H9 (cell line): ENCODE measurements at regions not wholly inside any gene's neighbourhood (a gene's known extent, or its start where the extent isn't known, plus 50 kb on each side); places are given as distances from the start of the nearest gene placed in this dataset.

Source experiments
- DNase-seq: peaks from one replicate; pipeline ENCODE4 v3.0.0-alpha.2; 2017
- H2AFZ ChIP-seq: one replicate; pipeline ENCODE4 v1.6.1; 2013; ENCODE audit warnings: mild to moderate bottlenecking, low read length, control low read depth, moderate library complexity
- H2AK5ac ChIP-seq: 2 replicates; pipeline ENCODE4 v1.6.1; 2013; ENCODE audit warnings: low read length, control low read depth, mixed read lengths; ENCODE audit not compliant: insufficient read length
- H2BK120ac ChIP-seq: one replicate; pipeline ENCODE4 v1.6.1; 2013; ENCODE audit warnings: low read depth, mild to moderate bottlenecking, low read length, control low read depth, inconsistent platforms; ENCODE audit not compliant: poor library complexity, severe bottlenecking
- H2BK12ac ChIP-seq: 2 replicates; pipeline ENCODE4 v1.6.1; 2013; ENCODE audit warnings: low read length, control low read depth, mixed read lengths, low read depth; ENCODE audit not compliant: insufficient read length
- H2BK15ac ChIP-seq: 2 replicates; pipeline ENCODE4 v1.6.1; 2013; ENCODE audit warnings: low read depth, low read length, control low read depth
- H2BK20ac ChIP-seq: one replicate; pipeline ENCODE4 v1.6.1; 2013; ENCODE audit warnings: low read depth, mild to moderate bottlenecking, low read length, control low read depth, inconsistent platforms; ENCODE audit not compliant: poor library complexity, severe bottlenecking
- H2BK5ac ChIP-seq: 2 replicates; pipeline ENCODE4 v1.6.1; 2013; ENCODE audit warnings: low read length, control low read depth, mixed read lengths; ENCODE audit not compliant: insufficient read length
- H3K14ac ChIP-seq: 2 replicates; pipeline ENCODE4 v1.6.1; 2013; ENCODE audit warnings: low read length, control low read depth; ENCODE audit not compliant: insufficient read depth
- H3K18ac ChIP-seq: 2 replicates; pipeline ENCODE4 v1.6.1; 2013; ENCODE audit warnings: low read depth, mild to moderate bottlenecking, mixed read lengths, low read length, control low read depth; ENCODE audit not compliant: insufficient read length
- H3K23ac ChIP-seq: 2 replicates; pipeline ENCODE4 v1.6.1; 2013; ENCODE audit warnings: low read length, control low read depth, mixed read lengths, low read depth; ENCODE audit not compliant: insufficient read length
- H3K23me2 ChIP-seq: 2 replicates; pipeline ENCODE4 v1.6.1; 2013; ENCODE audit warnings: low read depth, mild to moderate bottlenecking, mixed read lengths, low read length, control low read depth; ENCODE audit not compliant: insufficient read length, poor library complexity, severe bottlenecking
- H3K27ac ChIP-seq: 2 replicates; pipeline ENCODE4 v1.5.1; 2013; ENCODE audit warnings: low read length, control low read depth, mixed read lengths, low read depth; ENCODE audit not compliant: insufficient read length
- H3K27me3 ChIP-seq: 2 replicates; pipeline ENCODE4 v1.6.1; 2013; ENCODE audit warnings: low read length, control low read depth, inconsistent platforms; ENCODE audit not compliant: insufficient read depth
- H3K4ac ChIP-seq: 2 replicates; pipeline ENCODE4 v1.6.1; 2013; ENCODE audit warnings: low read depth, mild to moderate bottlenecking, control low read depth, inconsistent platforms, low read length, moderate library complexity
- H3K4me1 ChIP-seq: 2 replicates; pipeline ENCODE4 v1.6.1; 2013; ENCODE audit warnings: low read length, control low read depth, inconsistent platforms; ENCODE audit not compliant: insufficient read depth
- H3K4me2 ChIP-seq: 2 replicates; pipeline ENCODE4 v1.6.1; 2013; ENCODE audit warnings: low read length, control low read depth, mixed read lengths; ENCODE audit not compliant: insufficient read length, insufficient read depth
- H3K56ac ChIP-seq: 2 replicates; pipeline ENCODE4 v1.6.1; 2013; ENCODE audit warnings: low read depth, mild to moderate bottlenecking, mixed read lengths, low read length, control low read depth; ENCODE audit not compliant: insufficient read length
- H3K79me1 ChIP-seq: 2 replicates; pipeline ENCODE4 v1.6.1; 2013; ENCODE audit warnings: low read depth, mild to moderate bottlenecking, moderate library complexity, low read length, control low read depth, inconsistent platforms; ENCODE audit not compliant: insufficient read depth, poor library complexity, severe bottlenecking
- H3K79me2 ChIP-seq: 2 replicates; pipeline ENCODE4 v1.6.1; 2013; ENCODE audit warnings: low read length, control low read depth, inconsistent platforms; ENCODE audit not compliant: insufficient read depth
- H3K9ac ChIP-seq: 2 replicates; pipeline ENCODE4 v1.6.1; 2013; ENCODE audit warnings: low read length, control low read depth, mixed read lengths; ENCODE audit not compliant: insufficient read length; ENCODE audit errors: extremely low read depth
- H3K9me3 ChIP-seq: one replicate; pipeline ENCODE4 v1.6.1; 2013; ENCODE audit warnings: low read depth, low read length, inconsistent platforms; ENCODE audit not compliant: control insufficient read depth
- H3T11ph ChIP-seq: one replicate; pipeline ENCODE4 v1.6.1; 2013; ENCODE audit warnings: mild to moderate bottlenecking, low read length, control low read depth, inconsistent platforms
- H4K20me1 ChIP-seq: one replicate; pipeline ENCODE4 v1.6.1; 2013; ENCODE audit not compliant: control insufficient read depth, insufficient read length, insufficient read depth
- H4K5ac ChIP-seq: 2 replicates; pipeline ENCODE4 v1.6.1; 2013; ENCODE audit warnings: low read depth, mild to moderate bottlenecking, mixed read lengths, low read length, control low read depth; ENCODE audit not compliant: insufficient read length
- H4K8ac ChIP-seq: replicated peaks from 2 replicates; pipeline ENCODE4 v1.6.1; 2013; ENCODE audit warnings: low read length, control low read depth, mixed read lengths, low read depth; ENCODE audit not compliant: insufficient read length
- H4K91ac ChIP-seq: 2 replicates; pipeline ENCODE4 v1.6.1; 2013; ENCODE audit warnings: low read depth, mild to moderate bottlenecking, moderate library complexity, mixed read lengths, low read length, control low read depth; ENCODE audit not compliant: insufficient read length
- H3K27ac Mint-ChIP-seq, 3 experiments: 2 replicates in 2 of 3; 3 replicates in 1 of 3; pipeline ENCODE4 v1.8.0; 2020 to 2021; ENCODE audit warnings: mixed read lengths in 3 of 3, mild to moderate bottlenecking in 1 of 3, moderate library complexity in 1 of 3
- H3K27me3 Mint-ChIP-seq: 2 replicates; pipeline ENCODE4 v1.8.0; 2021; ENCODE audit warnings: low read depth, mild to moderate bottlenecking, moderate library complexity, mixed read lengths
- H3K36me3 Mint-ChIP-seq, 3 experiments: 2 replicates in 2 of 3; 3 replicates in 1 of 3; pipeline ENCODE4 v1.8.0; 2020 to 2021; ENCODE audit warnings: low read depth in 3 of 3, mixed read lengths in 3 of 3; ENCODE audit not compliant: insufficient read depth in 1 of 3
- H3K4me1 Mint-ChIP-seq, 2 experiments: 2 replicates each; pipeline ENCODE4 v1.8.0; 2020; ENCODE audit warnings: mixed read lengths in 2 of 2
- H3K4me3 Mint-ChIP-seq, 2 experiments: 2 replicates in 1 of 2; 3 replicates in 1 of 2; pipeline ENCODE4 v1.8.0; 2020 to 2021; ENCODE audit warnings: mild to moderate bottlenecking in 2 of 2, mixed read lengths in 2 of 2, moderate library complexity in 1 of 2
- H3K9me3 Mint-ChIP-seq, 2 experiments: 2 replicates in 1 of 2; 3 replicates in 1 of 2; pipeline ENCODE4 v1.8.0; 2020; ENCODE audit warnings: mild to moderate bottlenecking in 2 of 2, mixed read lengths in 2 of 2, moderate library complexity in 1 of 2
- WGBS: extraction: QIAGEN DNeasy Blood & Tissue Kit; methylation state at CpG from one replicate; pipeline ENCODE4 v1.1.7; 2013; ENCODE audit warnings: missing lambda C conversion rate, low lambda C conversion rate, mixed read lengths; ENCODE audit not compliant: insufficient read length; ENCODE audit errors: extremely low coverage; 5-methylcytosine and 5-hydroxymethylcytosine counted together
- TF ChIP-seq, protein P1 (sequence below): fragments of 200-600 bp; sonication (generic); conservative IDR thresholded peaks from 3 replicates; pipeline ENCODE4 v1.8.0; 2021; ENCODE audit warnings: antibody characterized with exemption, mild to moderate bottlenecking

GRCh38 chr17:15007147-15007553 is 258.0 kb downstream of the PMP22 start:
- no peaks in the 10 kb centered on the region for H3K79me1 ChIP-seq
- H4K5ac ChIP-seq = no peak overlapping the region
- no peaks in the 10 kb centered on the region for H3K9me3 ChIP-seq
- no peak overlapping the region for H3K14ac ChIP-seq
- H3K23me2 ChIP-seq = no peaks in the 10 kb centered on the region
- TF ChIP-seq, protein P1, sequence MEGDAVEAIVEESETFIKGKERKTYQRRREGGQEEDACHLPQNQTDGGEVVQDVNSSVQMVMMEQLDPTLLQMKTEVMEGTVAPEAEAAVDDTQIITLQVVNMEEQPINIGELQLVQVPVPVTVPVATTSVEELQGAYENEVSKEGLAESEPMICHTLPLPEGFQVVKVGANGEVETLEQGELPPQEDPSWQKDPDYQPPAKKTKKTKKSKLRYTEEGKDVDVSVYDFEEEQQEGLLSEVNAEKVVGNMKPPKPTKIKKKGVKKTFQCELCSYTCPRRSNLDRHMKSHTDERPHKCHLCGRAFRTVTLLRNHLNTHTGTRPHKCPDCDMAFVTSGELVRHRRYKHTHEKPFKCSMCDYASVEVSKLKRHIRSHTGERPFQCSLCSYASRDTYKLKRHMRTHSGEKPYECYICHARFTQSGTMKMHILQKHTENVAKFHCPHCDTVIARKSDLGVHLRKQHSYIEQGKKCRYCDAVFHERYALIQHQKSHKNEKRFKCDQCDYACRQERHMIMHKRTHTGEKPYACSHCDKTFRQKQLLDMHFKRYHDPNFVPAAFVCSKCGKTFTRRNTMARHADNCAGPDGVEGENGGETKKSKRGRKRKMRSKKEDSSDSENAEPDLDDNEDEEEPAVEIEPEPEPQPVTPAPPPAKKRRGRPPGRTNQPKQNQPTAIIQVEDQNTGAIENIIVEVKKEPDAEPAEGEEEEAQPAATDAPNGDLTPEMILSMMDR = no peak
- no peak overlapping the region for H3K27ac ChIP-seq
- no peaks in the 10 kb centered on the region for H3K79me2 ChIP-seq
- H3K4me3 Mint-ChIP-seq = no peak overlapping the region
- no peak overlapping the region for H3K23ac ChIP-seq
- H3K9ac ChIP-seq = no peak overlapping the region
- H3K27ac Mint-ChIP-seq = no peak overlapping the region
- H3K4me1 ChIP-seq = no peaks in the 10 kb centered on the region
- no CpG with 5 or more reads among the region's 7 CpGs for WGBS
- no peak overlapping the region for H3K18ac ChIP-seq
- H3T11ph ChIP-seq = no peak overlapping the region
- H4K91ac ChIP-seq = no peak overlapping the region
- H2AFZ ChIP-seq = no peak overlapping the region
- no peak overlapping the region for H2BK20ac ChIP-seq
- H3K27me3 ChIP-seq = no peaks in the 10 kb centered on the region
- no peaks in the 10 kb centered on the region for H4K20me1 ChIP-seq
- no peak overlapping the region for H2BK5ac ChIP-seq
- no peaks in the 10 kb centered on the region; the same call in 1 of the 2 replicates for H3K27me3 Mint-ChIP-seq
- no peak overlapping the region for H3K56ac ChIP-seq
- H3K36me3 Mint-ChIP-seq = no peaks in the 10 kb centered on the region
- no peak overlapping the region for H4K8ac ChIP-seq
- H3K9me3 Mint-ChIP-seq = no peaks in the 10 kb centered on the region
- no peak overlapping the region for H2BK15ac ChIP-seq
- DNase-seq = no peak
- no peak overlapping the region for H3K4ac ChIP-seq
- no peak overlapping the region for H2BK12ac ChIP-seq
- H2BK120ac ChIP-seq = no peak overlapping the region
- H2AK5ac ChIP-seq = no peak overlapping the region
- peaks cover 8 to 9% of the 10 kb centered on the region in 2 experiments for H3K4me1 Mint-ChIP-seq
- no peak overlapping the region for H3K4me2 ChIP-seq
